Loucy (cell line): ENCODE measurements at regions not wholly inside any gene's neighbourhood (a gene's known extent, or its start where the extent isn't known, plus 50 kb on each side); places are given as distances from the start of the nearest gene placed in this dataset.

ENCODE experiments used
- H2AFZ ChIP-seq: fragments of 200-600 bp; sonication (generic); 2 replicates; pipeline ENCODE4 v1.6.0; 2016; ENCODE audit warnings: antibody characterized with exemption, mild to moderate bottlenecking, low read length, moderate library complexity
- H3F3A ChIP-seq: fragments of 200-600 bp; 2 replicates; pipeline ENCODE4 v1.6.0; 2016; ENCODE audit warnings: antibody characterized with exemption, low read depth, mild to moderate bottlenecking
- H3K27me3 ChIP-seq: fragments of 200-600 bp; sonication (generic); 2 replicates; pipeline ENCODE4 v1.6.1; 2014; ENCODE audit warnings: low read length, mild to moderate bottlenecking; ENCODE audit not compliant: insufficient read depth, poor library complexity, severe bottlenecking
- H3K36me3 ChIP-seq: fragments of 200-600 bp; sonication (generic); 2 replicates; pipeline ENCODE4 v1.6.1; 2016; ENCODE audit warnings: low read length; ENCODE audit not compliant: insufficient read depth
- H3K4me1 ChIP-seq: fragments of 200-600 bp; sonication (generic); 2 replicates; pipeline ENCODE4 v1.5.1; 2014; ENCODE audit warnings: low read length, mild to moderate bottlenecking; ENCODE audit not compliant: insufficient read depth, poor library complexity, severe bottlenecking
- H3K4me2 ChIP-seq: fragments of 200-600 bp; sonication (generic); 2 replicates; pipeline ENCODE4 v1.6.0; 2014; ENCODE audit warnings: antibody characterized with exemption, low read length, low read depth, mild to moderate bottlenecking; ENCODE audit not compliant: poor library complexity, severe bottlenecking
- H3K4me3 ChIP-seq: fragments of 200-600 bp; sonication (generic); 2 replicates; pipeline ENCODE4 v1.5.1; 2014; ENCODE audit warnings: low read length, mild to moderate bottlenecking, mixed read lengths; ENCODE audit not compliant: poor library complexity, severe bottlenecking
- H3K79me2 ChIP-seq: fragments of 200-600 bp; sonication (generic); 2 replicates; pipeline ENCODE4 v1.6.1; 2014; ENCODE audit warnings: low read length; ENCODE audit not compliant: insufficient read depth
- H3K9ac ChIP-seq: fragments of 200-600 bp; sonication (generic); 2 replicates; pipeline ENCODE4 v1.6.0; 2014; ENCODE audit warnings: mild to moderate bottlenecking, low read depth, low read length, moderate library complexity; ENCODE audit not compliant: poor library complexity, severe bottlenecking
- H3K9me2 ChIP-seq: fragments of 200-600 bp; sonication (generic); replicated peaks from 2 replicates; pipeline ENCODE4 v1.6.1; 2016; ENCODE audit warnings: low read depth, low read length, mixed read lengths
- H3K9me3 ChIP-seq: fragments of 200-600 bp; sonication (generic); 2 replicates; pipeline ENCODE4 v1.6.1; 2014; ENCODE audit warnings: mild to moderate bottlenecking, antibody characterized with exemption, low read length, low read depth; ENCODE audit not compliant: insufficient read depth
- H4K20me1 ChIP-seq: fragments of 200-600 bp; sonication (generic); 2 replicates; pipeline ENCODE4 v1.6.0; 2014; ENCODE audit warnings: antibody characterized with exemption, low read length, mild to moderate bottlenecking; ENCODE audit not compliant: insufficient read depth, poor library complexity, severe bottlenecking
- EZH2phosphoT487 ChIP-seq: fragments of 200-600 bp; IDR thresholded peaks from 2 replicates; pipeline ENCODE4 v1.6.1; 2018; ENCODE audit warnings: antibody characterized with exemption, mild to moderate bottlenecking, moderate library complexity, borderline replicate concordance
- TF ChIP-seq, protein P1 (sequence below): fragments of 200-600 bp; sonication (generic); conservative IDR thresholded peaks from 2 replicates; pipeline ENCODE4 v1.5.1; 2014; ENCODE audit warnings: mild to moderate bottlenecking, antibody characterized with exemption, low read length

DNA sequence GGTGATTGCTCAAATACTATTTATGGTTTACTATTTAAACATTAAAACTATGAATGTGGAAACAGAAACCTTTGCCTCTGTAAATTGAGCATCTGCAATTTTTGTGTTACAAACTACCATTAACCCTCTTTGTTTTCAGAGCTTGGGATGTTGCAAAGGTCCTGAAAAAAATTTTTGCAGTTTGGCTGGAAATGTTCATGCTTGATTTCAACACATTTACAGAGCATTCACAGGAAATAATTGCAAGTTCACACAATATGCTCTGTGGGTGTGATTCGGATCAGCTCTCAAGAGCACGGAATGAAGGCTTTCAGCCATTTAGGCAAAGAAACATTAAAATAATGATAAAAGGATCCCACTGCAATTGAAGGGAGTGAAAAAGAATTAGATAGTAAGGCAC, 232.9 kb downstream of the ATP23 start:
- Histone ChIP-seq H3K4me3 (no peak overlapping the region), H3F3A (no peaks in the 10 kb centered on the region), H3K27me3 (no peaks in the 10 kb centered on the region), H3K9me3 (no peaks in the 10 kb centered on the region), H3K79me2 (no peaks in the 10 kb centered on the region), H3K4me2 (no peak overlapping the region), H4K20me1 (no peaks in the 10 kb centered on the region), H2AFZ (no peak overlapping the region), H3K36me3 (no peaks in the 10 kb centered on the region), H3K4me1 (no peaks in the 10 kb centered on the region), H3K9me2 (no peaks in the 10 kb centered on the region), H3K9ac (no peak overlapping the region)
- no peak for TF ChIP-seq EZH2phosphoT487
- TF ChIP-seq, protein P1, sequence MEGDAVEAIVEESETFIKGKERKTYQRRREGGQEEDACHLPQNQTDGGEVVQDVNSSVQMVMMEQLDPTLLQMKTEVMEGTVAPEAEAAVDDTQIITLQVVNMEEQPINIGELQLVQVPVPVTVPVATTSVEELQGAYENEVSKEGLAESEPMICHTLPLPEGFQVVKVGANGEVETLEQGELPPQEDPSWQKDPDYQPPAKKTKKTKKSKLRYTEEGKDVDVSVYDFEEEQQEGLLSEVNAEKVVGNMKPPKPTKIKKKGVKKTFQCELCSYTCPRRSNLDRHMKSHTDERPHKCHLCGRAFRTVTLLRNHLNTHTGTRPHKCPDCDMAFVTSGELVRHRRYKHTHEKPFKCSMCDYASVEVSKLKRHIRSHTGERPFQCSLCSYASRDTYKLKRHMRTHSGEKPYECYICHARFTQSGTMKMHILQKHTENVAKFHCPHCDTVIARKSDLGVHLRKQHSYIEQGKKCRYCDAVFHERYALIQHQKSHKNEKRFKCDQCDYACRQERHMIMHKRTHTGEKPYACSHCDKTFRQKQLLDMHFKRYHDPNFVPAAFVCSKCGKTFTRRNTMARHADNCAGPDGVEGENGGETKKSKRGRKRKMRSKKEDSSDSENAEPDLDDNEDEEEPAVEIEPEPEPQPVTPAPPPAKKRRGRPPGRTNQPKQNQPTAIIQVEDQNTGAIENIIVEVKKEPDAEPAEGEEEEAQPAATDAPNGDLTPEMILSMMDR, result no peak

DNA sequence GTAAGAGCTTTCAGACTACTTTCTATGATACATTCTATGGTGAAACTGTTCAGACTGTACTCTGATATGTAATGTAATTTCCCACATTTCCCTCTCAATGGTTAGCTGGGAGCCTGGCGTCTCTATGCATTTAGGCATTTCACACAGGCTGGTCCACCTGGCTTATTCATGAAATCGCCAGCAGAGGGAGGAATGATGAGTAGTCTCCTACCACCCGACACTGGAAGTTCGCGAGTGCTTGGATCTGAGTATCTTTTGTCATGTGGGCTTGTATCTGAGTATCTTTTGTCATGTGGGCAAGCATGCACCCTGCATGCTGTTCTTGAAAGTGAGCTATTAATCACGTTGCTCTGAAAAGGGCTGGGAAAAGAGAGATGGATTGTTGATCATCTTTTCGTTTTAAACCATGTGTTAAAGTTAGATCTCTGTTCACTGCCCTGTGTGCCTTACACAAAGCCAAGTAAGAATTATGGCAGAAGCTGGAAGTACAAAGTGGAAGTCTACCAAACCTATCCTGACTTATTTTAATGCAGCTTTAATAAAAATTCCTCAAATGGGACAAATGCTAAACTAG, 235.0 kb downstream of the ATP23 start:
- no peaks in the 10 kb centered on the region for H4K20me1 ChIP-seq
- no peaks in the 10 kb centered on the region for H3K4me1 ChIP-seq
- no peaks in the 10 kb centered on the region for H3K9me2 ChIP-seq
- no peaks in the 10 kb centered on the region for H3F3A ChIP-seq
- H3K4me3 ChIP-seq, result no peak overlapping the region
- H3K79me2 ChIP-seq, result no peaks in the 10 kb centered on the region
- H2AFZ ChIP-seq, result peak overlapping the region; percentile 45; the same call in 1 of the 2 replicates
- no peaks in the 10 kb centered on the region for H3K27me3 ChIP-seq
- H3K36me3 ChIP-seq, result no peaks in the 10 kb centered on the region
- H3K9ac ChIP-seq, result no peak overlapping the region
- TF ChIP-seq EZH2phosphoT487, result no peak
- TF ChIP-seq, protein P1, result peak; percentile 76
- no peak overlapping the region for H3K4me2 ChIP-seq
- H3K9me3 ChIP-seq, result no peaks in the 10 kb centered on the region

DNA sequence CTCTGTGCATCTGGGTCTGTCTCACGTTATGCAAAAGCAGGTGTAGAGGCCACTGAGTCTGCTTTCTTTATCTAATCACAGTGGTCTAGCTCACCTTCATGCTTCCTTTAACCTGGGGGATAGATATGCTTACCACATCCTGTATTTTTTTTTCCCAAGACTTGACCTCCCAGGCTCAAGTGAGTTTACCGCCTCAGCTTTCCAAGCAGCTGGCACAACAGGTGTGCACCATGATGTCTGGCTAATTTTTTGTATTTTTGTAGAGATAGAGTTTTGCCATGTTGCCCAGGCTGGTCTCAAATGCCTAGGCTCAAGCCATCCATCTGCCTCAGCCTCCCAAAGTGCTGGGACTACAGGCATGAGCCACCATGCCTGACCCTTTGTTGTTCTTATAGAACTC, 236.0 kb downstream of the ATP23 start:
- no peak overlapping the region for H3K9ac ChIP-seq

More for the DNA sequence above, 236.0 kb downstream of the ATP23 start:
- no peak overlapping the region for H2AFZ ChIP-seq
- no peaks in the 10 kb centered on the region for H4K20me1 ChIP-seq
- no peaks in the 10 kb centered on the region for H3K9me2 ChIP-seq
- H3K36me3 ChIP-seq, result no peaks in the 10 kb centered on the region
- H3K4me3 ChIP-seq, result no peak overlapping the region
- H3K27me3 ChIP-seq, result no peaks in the 10 kb centered on the region
- H3F3A ChIP-seq, result no peaks in the 10 kb centered on the region
- H3K9me3 ChIP-seq, result no peaks in the 10 kb centered on the region
- no peak overlapping the region for H3K4me2 ChIP-seq
- no peaks in the 10 kb centered on the region for H3K79me2 ChIP-seq
- TF ChIP-seq, protein P1, result no peak
- no peak for TF ChIP-seq EZH2phosphoT487
- H3K4me1 ChIP-seq, result no peaks in the 10 kb centered on the region
